ENCODE measurements at regions not wholly inside any gene's neighbourhood (a gene's known extent, or its start where the extent isn't known, plus 50 kb on each side); places are given as distances from the start of the nearest gene placed in this dataset.

DNA sequence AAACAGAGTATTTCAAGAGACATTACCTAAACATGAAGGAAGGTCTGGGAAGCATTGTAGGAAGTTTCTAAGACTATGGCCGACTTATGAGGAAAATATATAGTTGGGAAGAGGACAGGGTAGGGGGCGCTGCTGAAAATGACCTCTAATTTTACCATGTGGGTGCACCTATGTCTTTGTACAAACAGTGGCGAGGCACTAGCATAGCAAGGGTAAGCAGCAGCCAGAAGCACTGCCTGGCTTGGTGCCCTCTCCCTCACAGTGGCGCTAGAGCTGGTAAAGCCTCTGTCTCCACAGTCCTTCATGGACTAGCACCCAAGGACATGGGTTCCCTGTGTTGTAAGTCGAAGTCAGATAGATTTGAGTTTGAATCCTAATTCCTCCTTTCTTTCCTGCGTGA is 461.2 kb downstream of the INHBA start:
- H3K79me1 ChIP-seq (ENCODE audit: insufficient read depth, low read depth, low read length, poor library complexity, severe bottlenecking): no peaks in the 10 kb centered on the region
- H3T11ph ChIP-seq (ENCODE audit: low read length): no peak overlapping the region
- TF ChIP-seq, protein P1, sequence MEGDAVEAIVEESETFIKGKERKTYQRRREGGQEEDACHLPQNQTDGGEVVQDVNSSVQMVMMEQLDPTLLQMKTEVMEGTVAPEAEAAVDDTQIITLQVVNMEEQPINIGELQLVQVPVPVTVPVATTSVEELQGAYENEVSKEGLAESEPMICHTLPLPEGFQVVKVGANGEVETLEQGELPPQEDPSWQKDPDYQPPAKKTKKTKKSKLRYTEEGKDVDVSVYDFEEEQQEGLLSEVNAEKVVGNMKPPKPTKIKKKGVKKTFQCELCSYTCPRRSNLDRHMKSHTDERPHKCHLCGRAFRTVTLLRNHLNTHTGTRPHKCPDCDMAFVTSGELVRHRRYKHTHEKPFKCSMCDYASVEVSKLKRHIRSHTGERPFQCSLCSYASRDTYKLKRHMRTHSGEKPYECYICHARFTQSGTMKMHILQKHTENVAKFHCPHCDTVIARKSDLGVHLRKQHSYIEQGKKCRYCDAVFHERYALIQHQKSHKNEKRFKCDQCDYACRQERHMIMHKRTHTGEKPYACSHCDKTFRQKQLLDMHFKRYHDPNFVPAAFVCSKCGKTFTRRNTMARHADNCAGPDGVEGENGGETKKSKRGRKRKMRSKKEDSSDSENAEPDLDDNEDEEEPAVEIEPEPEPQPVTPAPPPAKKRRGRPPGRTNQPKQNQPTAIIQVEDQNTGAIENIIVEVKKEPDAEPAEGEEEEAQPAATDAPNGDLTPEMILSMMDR (conservative IDR thresholded peaks at IDR 0.05): peak; percentile 46
- no peaks in the 10 kb centered on the region for H3K79me2 ChIP-seq (ENCODE audit: insufficient read depth, low read length)
- H3K18ac ChIP-seq (ENCODE audit: insufficient read length, low read depth, low read length): no peak overlapping the region
- no peak overlapping the region for H2BK120ac ChIP-seq (ENCODE audit: low read depth, low read length, poor library complexity, severe bottlenecking)
- no peaks in the 10 kb centered on the region for H3K9me3 Mint-ChIP-seq
- H3K23me2 ChIP-seq (ENCODE audit: insufficient read length, low read depth, low read length, poor library complexity, severe bottlenecking): no peaks in the 10 kb centered on the region
- no peak overlapping the region for H2BK5ac ChIP-seq (ENCODE audit: insufficient read length, low read length)
- no peak overlapping the region for H2AK5ac ChIP-seq (ENCODE audit: insufficient read length, low read length)
- no peak overlapping the region for H2BK20ac ChIP-seq (ENCODE audit: low read depth, low read length, poor library complexity, severe bottlenecking)
- H4K20me1 ChIP-seq (ENCODE audit: control insufficient read depth, insufficient read depth, insufficient read length): no peaks in the 10 kb centered on the region
- peaks cover 2% of the 10 kb centered on the region in 2 experiments for H3K4me1 Mint-ChIP-seq
- no peak overlapping the region for H3K4me2 ChIP-seq (ENCODE audit: insufficient read depth, insufficient read length, low read length)
- H3K27me3 Mint-ChIP-seq (ENCODE audit: low read depth): no peaks in the 10 kb centered on the region
- H3K4me3 Mint-ChIP-seq: no peak overlapping the region
- H3K9me3 ChIP-seq (ENCODE audit: control insufficient read depth, low read depth, low read length): no peaks in the 10 kb centered on the region
- no peak overlapping the region for H2BK12ac ChIP-seq (ENCODE audit: insufficient read length, low read depth, low read length)
- no peak overlapping the region for H3K23ac ChIP-seq (ENCODE audit: insufficient read length, low read depth, low read length)
- no peak overlapping the region for H3K27ac ChIP-seq (ENCODE audit: insufficient read length, low read depth, low read length)
- H3K27me3 ChIP-seq (ENCODE audit: insufficient read depth, low read length): no peaks in the 10 kb centered on the region
- H4K91ac ChIP-seq (ENCODE audit: insufficient read length, low read depth, low read length): no peak overlapping the region
- H3K56ac ChIP-seq (ENCODE audit: insufficient read length, low read depth, low read length): no peak overlapping the region
- H3K4ac ChIP-seq (ENCODE audit: low read depth, low read length): no peak overlapping the region
- H3K9ac ChIP-seq (ENCODE audit: extremely low read depth, insufficient read length, low read length): no peak overlapping the region
- peak; percentile 51 for DNase-seq
- H4K5ac ChIP-seq (ENCODE audit: insufficient read length, low read depth, low read length): no peak overlapping the region
- no peaks in the 10 kb centered on the region for H3K36me3 Mint-ChIP-seq (ENCODE audit: insufficient read depth in 1 of 3, low read depth in 3 of 3)
- no CpG with 5 or more reads among the region's 6 CpGs for WGBS (ENCODE audit: extremely low coverage, insufficient read length, low lambda C conversion rate)
- H2BK15ac ChIP-seq (ENCODE audit: low read depth, low read length): no peak overlapping the region
- no peak overlapping the region for H3K27ac Mint-ChIP-seq
- no peak overlapping the region for H4K8ac ChIP-seq (replicated peaks; ENCODE audit: insufficient read length, low read depth, low read length)
- no peak overlapping the region for H3K14ac ChIP-seq (ENCODE audit: insufficient read depth, low read length)
- no peaks in the 10 kb centered on the region for H3K4me1 ChIP-seq (ENCODE audit: insufficient read depth, low read length)
- no peak overlapping the region for H2AFZ ChIP-seq (ENCODE audit: low read length)

All from H9 (cell line).